Erythroblast (primary cell): ENCODE measurements at regions not wholly inside any gene's neighbourhood (a gene's known extent, or its start where the extent isn't known, plus 50 kb on each side); places are given as distances from the start of the nearest gene placed in this dataset.

Experiments
- GATA1 ChIP-seq: IDR thresholded peaks from 2 replicates; pipeline ENCODE4 v1.6.1; 2011; ENCODE audit warnings: low read depth, mild to moderate bottlenecking, control low read depth, low read length, moderate library complexity
- POLR2A ChIP-seq: IDR thresholded peaks from 2 replicates; pipeline ENCODE4 v1.6.1; 2011; ENCODE audit warnings: mild to moderate bottlenecking, low read length

DNA sequence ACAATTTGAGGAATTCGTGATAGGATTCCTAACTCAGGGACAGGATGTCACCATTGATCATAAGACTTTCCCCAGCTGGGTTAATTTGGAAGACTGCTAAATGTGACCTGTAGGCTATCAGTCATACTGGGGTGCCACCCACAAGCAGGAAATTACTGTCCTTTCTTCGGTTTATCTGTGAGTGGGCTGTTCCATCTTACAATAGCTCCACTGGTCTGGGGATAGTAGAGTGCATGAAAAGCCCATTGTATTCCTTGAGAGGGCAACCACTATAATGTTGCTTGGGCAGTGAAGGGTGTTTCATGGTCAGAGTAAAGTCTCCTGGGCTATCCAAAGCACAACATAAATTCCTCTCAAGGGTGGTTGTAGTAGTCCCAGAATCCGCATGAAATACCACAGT, 1523.0 kb upstream of the B3GALT2 start:
- TF ChIP-seq POLR2A (no peak), GATA1 (no peak)
